ENCODE measurements at regions not wholly inside any gene's neighbourhood (a gene's known extent, or its start where the extent isn't known, plus 50 kb on each side); places are given as distances from the start of the nearest gene placed in this dataset.

DNA sequence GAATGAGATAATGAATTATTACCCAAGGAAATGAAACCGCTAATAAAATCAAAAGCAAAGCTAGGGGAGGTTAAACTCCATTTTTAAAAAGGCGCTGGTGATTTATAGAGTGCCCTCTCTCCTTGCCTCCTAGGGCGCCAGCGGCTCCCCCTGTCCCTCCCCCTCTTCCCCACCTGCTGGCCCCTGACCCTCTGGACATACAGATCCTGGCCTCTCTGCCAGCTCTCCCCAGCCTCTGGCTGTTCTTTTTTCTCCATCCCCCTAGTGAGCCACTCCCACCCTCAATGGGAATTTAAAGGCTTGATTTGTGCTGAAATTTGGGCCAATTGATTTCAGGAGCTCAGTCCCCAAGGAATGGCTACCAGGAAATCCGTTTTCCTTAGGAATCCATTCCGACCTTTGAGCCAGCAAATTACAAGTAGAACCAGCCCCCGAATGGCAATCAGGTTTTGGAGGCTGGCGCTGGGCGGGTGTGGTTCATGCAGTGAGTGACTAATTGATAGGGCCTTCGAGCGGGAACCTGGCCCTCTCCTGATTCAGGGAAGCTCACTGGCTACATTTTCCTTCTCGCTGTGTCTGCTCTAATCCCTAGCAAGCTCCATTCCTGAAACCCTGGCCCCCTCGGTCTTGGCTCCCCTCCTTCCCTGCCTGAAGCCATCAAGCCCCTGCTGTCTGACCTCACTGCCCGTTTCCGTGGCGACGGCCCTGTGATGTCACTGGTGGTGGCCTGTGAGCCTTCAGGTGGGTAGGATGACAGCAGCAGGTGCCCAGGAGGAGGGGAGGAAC, 141.9 kb upstream of the SDK2 start:
- Histone ChIP-seq H3K4me1 (ENCODE audit: insufficient read depth, low read length) (peaks cover 64% of the 10 kb centered on the region), H3K4me2 (ENCODE audit: low read depth, low read length) (no peak overlapping the region), H3K9me3 (ENCODE audit: low read length) (no peaks in the 10 kb centered on the region), H3K4me3 (replicated peaks in 1 of 3; ENCODE audit: insufficient read depth in 1 of 3, low read depth in 2 of 3, low read length in 3 of 3) (no peak overlapping the region), H2AFZ (ENCODE audit: low read length) (no peak overlapping the region), H3K9ac (ENCODE audit: insufficient read depth, low read depth, low read length) (no peak overlapping the region), H3K27ac (ENCODE audit: extremely low read length, insufficient read depth, low read length) (no peak overlapping the region), H3K27me3 (ENCODE audit: control insufficient read depth in 1 of 2, insufficient read depth in 2 of 2, low read length in 2 of 2) (peaks cover 2 to 20% of the 10 kb centered on the region in 2 experiments; a peak in 4 of 5 replicates), H3K79me2 (ENCODE audit: insufficient read depth, low read length) (no peaks in the 10 kb centered on the region), H3K36me3 (replicated peaks in 1 of 2; ENCODE audit: control insufficient read depth in 1 of 2, insufficient read depth in 2 of 2, low read length in 2 of 2) (no peaks in the 10 kb centered on the region), H4K20me1 (ENCODE audit: insufficient read depth, low read length) (no peaks in the 10 kb centered on the region)
- no peak for ATAC-seq
- ChIA-PET POLR2A (interaction anchor here (1.1 kb wide), 1 partner anchor 12 kb away, joined by 3 read pairs; no protein-coding TSS in a partner anchor), CTCF (ENCODE audit: low intra/inter-chr PET ratio, low total read pairs) (no interaction called here)
- BruUV-seq (replicated peaks) = no TSS peak
- DNase-seq (ENCODE audit: low spot score) = no peak
- in situ Hi-C loops (cut with HindIII; ENCODE audit: extremely low pct_ligation_motif_present, low pct_unique_long_range_greater_than_20kb) = loop anchor here (25.0 kb wide), 1 partner anchor 651 kb away; the partner anchor contains the start of gene GPRC5C
- intact Hi-C loops (cut with micrococcal nuclease; ENCODE audit: unreplicated experiment) = no loop called here
- TF ChIP-seq CREB1 (IDR thresholded peaks at IDR 0.05) (0 out of 2 replicates have a peak, but pooled peaks have one; percentile 38), CREB1 (CRISPR knock-in tag; IDR thresholded peaks at IDR 0.05) (no peak), FIP1L1 (IDR thresholded peaks at IDR 0.05; ENCODE audit: borderline replicate concordance, insufficient read depth, low read depth, low read length) (no peak), RARG (CRISPR knock-in tag; IDR thresholded peaks at IDR 0.05; ENCODE audit: low read depth) (no peak)
- TF ChIP-seq, protein P1, sequence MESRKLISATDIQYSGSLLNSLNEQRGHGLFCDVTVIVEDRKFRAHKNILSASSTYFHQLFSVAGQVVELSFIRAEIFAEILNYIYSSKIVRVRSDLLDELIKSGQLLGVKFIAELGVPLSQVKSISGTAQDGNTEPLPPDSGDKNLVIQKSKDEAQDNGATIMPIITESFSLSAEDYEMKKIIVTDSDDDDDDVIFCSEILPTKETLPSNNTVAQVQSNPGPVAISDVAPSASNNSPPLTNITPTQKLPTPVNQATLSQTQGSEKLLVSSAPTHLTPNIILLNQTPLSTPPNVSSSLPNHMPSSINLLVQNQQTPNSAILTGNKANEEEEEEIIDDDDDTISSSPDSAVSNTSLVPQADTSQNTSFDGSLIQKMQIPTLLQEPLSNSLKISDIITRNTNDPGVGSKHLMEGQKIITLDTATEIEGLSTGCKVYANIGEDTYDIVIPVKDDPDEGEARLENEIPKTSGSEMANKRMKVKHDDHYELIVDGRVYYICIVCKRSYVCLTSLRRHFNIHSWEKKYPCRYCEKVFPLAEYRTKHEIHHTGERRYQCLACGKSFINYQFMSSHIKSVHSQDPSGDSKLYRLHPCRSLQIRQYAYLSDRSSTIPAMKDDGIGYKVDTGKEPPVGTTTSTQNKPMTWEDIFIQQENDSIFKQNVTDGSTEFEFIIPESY (CRISPR knock-in tag; IDR thresholded peaks at IDR 0.05) = peak; percentile 46; the same call in 1 of the 2 replicates
- FAIRE-seq = no peak
- WGBS (ENCODE audit: low lambda C conversion rate) = 44% methylated on average over 17 of the region's 17 CpGs

Data from HepG2 (cell line).